ENCODE measurements at regions not wholly inside any gene's neighbourhood (a gene's known extent, or its start where the extent isn't known, plus 50 kb on each side); places are given as distances from the start of the nearest gene placed in this dataset.
"Not testable (repeated sequence)": the region's sequence is repeated elsewhere in the genome, so short reads cannot be mapped to it uniquely, and the experiment has no call there.

DNA sequence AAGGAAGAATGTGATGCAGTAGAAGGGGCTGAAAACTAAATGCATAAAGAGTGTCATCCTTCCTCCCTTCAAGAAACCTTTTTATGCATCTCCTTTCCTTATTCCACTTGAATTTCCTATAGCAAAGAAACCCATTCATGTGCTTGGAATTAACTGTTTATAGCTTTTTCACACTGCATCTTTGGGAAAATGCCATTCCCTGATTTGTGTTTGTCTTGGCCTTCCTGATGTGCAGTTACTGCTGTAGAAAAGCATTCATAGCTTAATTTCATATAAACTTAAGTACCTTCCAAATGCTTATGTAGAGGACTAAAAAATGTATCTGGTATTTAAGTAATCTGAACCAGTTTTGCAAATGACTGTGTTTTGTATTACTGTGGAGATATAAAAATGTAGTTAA, 61.8 kb downstream of the SDR9C7 start:
- DNase-seq: no peak

DNA sequence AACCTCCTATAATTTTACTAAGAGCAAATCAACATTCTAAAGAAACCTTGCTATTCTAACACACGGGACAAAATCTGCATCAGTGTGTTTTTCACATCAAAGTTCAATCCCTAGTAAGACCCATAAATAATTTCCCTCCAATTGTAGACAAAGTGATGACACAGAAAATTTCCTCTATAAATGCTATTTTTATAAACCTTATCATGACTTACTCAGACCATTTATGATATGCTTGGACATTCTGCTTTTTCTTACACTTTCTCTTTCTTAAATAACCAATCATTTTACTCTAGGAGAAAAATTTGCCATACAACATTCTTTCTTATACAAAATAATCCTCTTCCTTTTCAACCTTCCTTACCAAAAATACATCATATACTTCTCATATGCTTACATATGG, 67.0 kb downstream of the SDR9C7 start:
- no peak for DNase-seq

- no peak for DNase-seq
These were observed 67.7 kb downstream of the SDR9C7 start for GRCh38 chr12:56866493-56866892.

- no peak for DNase-seq
These were observed 69.9 kb downstream of the SDR9C7 start for GRCh38 chr12:56864318-56864717.

DNA sequence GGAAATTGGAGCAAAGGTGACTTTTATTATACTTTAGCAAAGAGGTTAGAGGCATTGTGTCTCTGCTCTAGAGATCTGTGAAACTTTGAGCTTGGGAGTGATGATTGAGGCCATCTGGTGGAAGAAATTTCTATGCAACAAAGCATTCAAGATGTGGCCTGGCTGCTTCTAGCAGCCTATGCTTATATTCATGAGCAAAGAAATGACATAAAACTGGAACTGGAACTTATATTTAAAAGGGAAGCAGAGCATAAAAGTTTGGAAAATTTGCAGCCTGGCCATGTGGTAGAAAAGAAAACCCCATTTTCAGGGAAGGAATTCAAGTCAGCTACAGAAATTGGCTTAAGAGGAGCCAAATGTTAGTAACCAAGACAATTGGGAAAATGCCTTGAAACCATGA, 70.4 kb downstream of the SDR9C7 start:
- no peak for DNase-seq

DNA sequence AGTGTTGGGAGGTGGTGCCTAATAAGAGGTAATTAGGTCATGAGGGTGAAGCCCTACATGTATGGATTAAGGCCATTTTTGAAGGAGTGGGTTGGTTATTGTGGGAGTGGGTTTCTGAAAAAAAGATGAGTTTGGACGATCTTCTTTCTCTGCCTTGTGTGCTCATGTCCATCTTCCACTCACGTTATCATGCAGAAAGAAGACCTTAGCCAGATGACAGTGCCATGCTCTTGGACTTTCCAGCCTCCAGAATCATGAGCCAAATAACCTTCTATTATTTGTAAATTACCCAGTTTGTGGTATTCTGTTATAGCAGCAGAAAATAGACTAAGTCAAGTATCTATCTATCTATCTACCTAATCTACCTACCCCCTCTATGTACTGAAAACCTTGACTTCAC, 71.9 kb downstream of the SDR9C7 start:
- DNase-seq: no peak

DNA sequence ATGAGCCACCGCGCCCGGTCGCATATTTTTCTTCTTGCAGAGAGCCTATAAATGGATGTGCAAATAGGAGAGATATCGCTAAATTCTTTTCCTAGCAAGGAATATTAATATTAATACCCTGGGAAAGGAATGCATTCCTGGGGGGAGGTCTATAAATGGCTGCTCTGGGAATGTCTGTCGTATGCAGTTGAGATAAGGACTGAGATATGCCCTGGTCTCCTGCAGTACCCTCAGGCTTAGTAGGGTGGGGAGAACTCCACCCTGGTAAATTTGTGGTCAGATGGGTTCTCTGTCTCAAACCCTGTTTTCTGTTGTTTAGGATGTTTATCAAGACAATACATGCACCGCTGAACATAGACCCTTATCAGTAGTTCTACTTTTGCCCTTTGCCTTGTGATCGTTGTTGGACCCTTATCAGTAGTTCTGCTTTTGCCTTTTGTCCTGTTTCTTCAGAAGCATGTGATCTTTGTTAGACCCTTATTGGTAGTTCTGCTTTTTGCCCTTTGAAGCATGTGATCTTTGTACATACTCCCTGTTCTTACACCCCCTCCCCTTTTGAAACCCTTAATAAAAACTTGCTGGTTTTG, 80.7 kb downstream of the SDR9C7 start:
- not testable (repeated sequence) for DNase-seq

DNA sequence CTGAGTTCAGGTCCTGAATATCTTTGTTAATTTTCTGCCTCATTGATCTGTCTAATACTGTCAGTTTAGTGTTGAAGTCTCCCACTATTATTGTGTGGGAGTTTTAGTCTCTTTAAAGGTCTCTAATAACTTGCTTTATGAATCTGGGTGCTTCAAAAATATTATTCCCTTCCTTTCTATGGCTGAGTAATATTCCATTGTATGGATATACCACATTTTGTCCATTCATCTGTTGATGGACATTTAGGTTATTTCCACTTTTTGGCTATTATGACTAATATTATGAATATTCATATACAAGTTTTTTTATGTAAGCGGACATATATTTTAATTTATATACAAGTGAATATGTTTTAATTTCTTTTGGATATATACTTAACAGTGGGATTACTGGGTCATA, 82.7 kb downstream of the SDR9C7 start:
- DNase-seq: no peak

- no peak for DNase-seq
These were observed 77.8 kb downstream of the HSD17B6 start for GRCh38 chr12:56840922-56841321.

GRCh38 chr12:56839915-56840325, 76.8 kb downstream of the HSD17B6 start:
- peak; percentile 49 for DNase-seq

GRCh38 chr12:56839489-56839848, 76.3 kb downstream of the HSD17B6 start:
- no peak for DNase-seq

DNA sequence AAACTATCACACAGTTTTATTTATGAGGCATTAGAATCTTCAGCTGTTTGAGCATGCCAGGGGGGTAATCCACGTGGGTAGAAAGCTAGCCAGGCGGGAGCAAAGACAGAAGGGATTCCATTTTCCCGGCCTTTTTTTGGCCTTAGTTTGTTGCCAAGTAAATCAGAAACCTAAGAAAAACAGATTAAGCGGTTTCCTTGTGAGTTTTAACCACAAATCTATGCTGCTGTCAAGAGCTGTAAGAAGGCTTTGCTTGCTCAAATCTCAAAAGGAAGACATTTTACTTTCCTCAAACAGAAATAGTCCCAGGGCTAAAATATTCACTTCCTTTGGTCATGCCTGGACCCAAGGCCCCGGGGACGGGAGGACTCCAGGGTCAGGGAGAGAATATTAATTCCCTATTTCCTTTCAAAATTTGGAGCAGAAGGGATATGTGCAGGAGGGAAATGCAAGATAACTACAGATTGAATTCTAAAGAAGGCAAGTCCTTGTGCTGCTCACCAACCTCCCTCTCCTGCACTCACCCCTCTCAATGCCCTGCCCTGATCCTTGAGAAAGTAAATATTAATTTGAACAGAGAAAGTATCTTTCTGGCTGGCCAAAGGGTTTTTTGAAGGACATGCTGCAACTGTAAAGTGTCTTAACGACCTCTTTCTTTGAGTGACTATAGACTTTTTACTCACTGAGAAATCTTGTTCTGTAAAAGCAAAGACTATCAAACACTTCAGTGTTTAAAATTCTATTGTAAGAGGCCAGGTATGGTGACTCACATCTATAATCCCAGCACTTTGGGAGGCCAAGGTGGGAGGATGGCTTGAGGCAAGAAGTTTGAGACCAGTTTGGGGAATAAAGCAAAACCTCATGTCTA, 75.7 kb downstream of the HSD17B6 start:
- no peak for DNase-seq
